Epidermal melanocyte (primary cell): ENCODE measurements at regions not wholly inside any gene's neighbourhood (a gene's known extent, or its start where the extent isn't known, plus 50 kb on each side); places are given as distances from the start of the nearest gene placed in this dataset.

Experiments
- DNase-seq: peaks from one replicate; pipeline ENCODE4 v3.0.0; 2011; ENCODE audit warnings: low spot score; ENCODE audit not compliant: insufficient read length

- no peak for DNase-seq
Observed at GRCh38 chr1:198472997-198473396, 67.5 kb downstream of the ATP6V1G3 start.

- no peak for DNase-seq
Observed at GRCh38 chr1:198472119-198472518, 68.4 kb downstream of the ATP6V1G3 start.

- no peak for DNase-seq
Observed at GRCh38 chr1:198467907-198468306, 72.6 kb downstream of the ATP6V1G3 start.

- no peak for DNase-seq
Observed at GRCh38 chr1:198467342-198467741, 73.1 kb downstream of the ATP6V1G3 start.

- DNase-seq, result peak; percentile 19
Observed at GRCh38 chr1:198465201-198466144, 75.0 kb downstream of the ATP6V1G3 start.

GRCh38 chr1:198463709-198464108, 76.8 kb downstream of the ATP6V1G3 start:
- no peak for DNase-seq

GRCh38 chr1:198462365-198463019, 78.0 kb downstream of the ATP6V1G3 start:
- DNase-seq, result no peak

- no peak for DNase-seq
Observed at GRCh38 chr1:198455966-198456365, 84.5 kb downstream of the ATP6V1G3 start.

GRCh38 chr1:198449727-198450433, 90.6 kb downstream of the ATP6V1G3 start:
- no peak for DNase-seq

GRCh38 chr1:198449261-198449660, 91.2 kb downstream of the ATP6V1G3 start:
- DNase-seq, result no peak

GRCh38 chr1:198447468-198447867, 93.0 kb downstream of the ATP6V1G3 start:
- no peak for DNase-seq

GRCh38 chr1:198445872-198446271, 94.6 kb downstream of the ATP6V1G3 start:
- no peak for DNase-seq

GRCh38 chr1:198444792-198445191, 95.7 kb downstream of the ATP6V1G3 start:
- no peak for DNase-seq

- no peak for DNase-seq
Observed at GRCh38 chr1:198443365-198444233, 96.9 kb downstream of the ATP6V1G3 start.

GRCh38 chr1:198440842-198441241, 99.6 kb downstream of the ATP6V1G3 start:
- DNase-seq, result no peak

- no peak for DNase-seq
Observed at GRCh38 chr1:198437332-198437731, 103.1 kb downstream of the ATP6V1G3 start.

GRCh38 chr1:198436276-198436675, 104.2 kb downstream of the ATP6V1G3 start:
- no peak for DNase-seq

GRCh38 chr1:198435056-198435455, 105.4 kb downstream of the ATP6V1G3 start:
- no peak for DNase-seq

GRCh38 chr1:198424441-198424840, 116.0 kb downstream of the ATP6V1G3 start:
- DNase-seq, result no peak

- DNase-seq, result no peak
Observed at GRCh38 chr1:198423673-198424072, 116.8 kb downstream of the ATP6V1G3 start.

- DNase-seq, result no peak
Observed at GRCh38 chr1:198417039-198417438, 123.4 kb downstream of the ATP6V1G3 start.
